Activated CD4-positive, alpha-beta memory T cell treated with anti-CD3 and anti-CD28 coated beads for 36 hours (primary cell): ENCODE measurements at regions not wholly inside any gene's neighbourhood (a gene's known extent, or its start where the extent isn't known, plus 50 kb on each side); places are given as distances from the start of the nearest gene placed in this dataset.

Experiments
- CTCF ChIA-PET: fragments of 350-600 bp; sonication (Branson Sonifier 250); formaldehyde crosslinking; loops from one replicate; lab custom pipeline; 2021; ENCODE audit warnings: antibody characterized with exemption, inconsistent platforms; lab: Charles Lee
- POLR2A ChIA-PET: fragments of 350-600 bp; sonication (Branson Sonifier 250); formaldehyde crosslinking; loops from one replicate; lab custom pipeline; 2021; ENCODE audit warnings: antibody characterized with exemption; lab: Charles Lee
- DNase-seq: peaks from one replicate; pipeline ENCODE4 v3.0.0-alpha.2; 2020
- H3K27ac Mint-ChIP-seq: one replicate; pipeline ENCODE4 v1.8.0; 2021; ENCODE audit warnings: mixed read lengths
- H3K27me3 Mint-ChIP-seq: one replicate; pipeline ENCODE4 v1.8.0; 2021; ENCODE audit warnings: mixed read lengths
- H3K36me3 Mint-ChIP-seq: one replicate; pipeline ENCODE4 v1.8.0; 2021; ENCODE audit warnings: mixed read lengths
- H3K4me1 Mint-ChIP-seq: one replicate; pipeline ENCODE4 v1.8.0; 2021; ENCODE audit warnings: low read depth, mixed read lengths
- H3K4me3 Mint-ChIP-seq: one replicate; pipeline ENCODE4 v1.8.0; 2021; ENCODE audit warnings: mild to moderate bottlenecking, mixed read lengths
- H3K9me3 Mint-ChIP-seq: one replicate; pipeline ENCODE4 v1.8.0; 2021; ENCODE audit warnings: mixed read lengths
- intact Hi-C: fragments of 100-400 bp; cut with micrococcal nuclease; formaldehyde crosslinking; loops from one replicate; pipeline ENCODE4 v1.15.1; 2023

GRCh38 chr4:62711575-62711974 lies 1511.4 kb downstream of the ADGRL3 start:
- DNase-seq, result no peak
- peaks cover 15% of the 10 kb centered on the region for H3K9me3 Mint-ChIP-seq
- H3K4me3 Mint-ChIP-seq, result no peak overlapping the region
- no peaks in the 10 kb centered on the region for H3K27me3 Mint-ChIP-seq
- no peak overlapping the region for H3K27ac Mint-ChIP-seq
- H3K36me3 Mint-ChIP-seq, result no peaks in the 10 kb centered on the region
- intact Hi-C loops, result no loop called here
- CTCF ChIA-PET, result interaction anchor here (0.6 kb wide), 1 partner anchor 474 kb away, joined by 3 read pairs; no protein-coding TSS in a partner anchor
- POLR2A ChIA-PET, result no interaction called here
- no peaks in the 10 kb centered on the region for H3K4me1 Mint-ChIP-seq

DNA sequence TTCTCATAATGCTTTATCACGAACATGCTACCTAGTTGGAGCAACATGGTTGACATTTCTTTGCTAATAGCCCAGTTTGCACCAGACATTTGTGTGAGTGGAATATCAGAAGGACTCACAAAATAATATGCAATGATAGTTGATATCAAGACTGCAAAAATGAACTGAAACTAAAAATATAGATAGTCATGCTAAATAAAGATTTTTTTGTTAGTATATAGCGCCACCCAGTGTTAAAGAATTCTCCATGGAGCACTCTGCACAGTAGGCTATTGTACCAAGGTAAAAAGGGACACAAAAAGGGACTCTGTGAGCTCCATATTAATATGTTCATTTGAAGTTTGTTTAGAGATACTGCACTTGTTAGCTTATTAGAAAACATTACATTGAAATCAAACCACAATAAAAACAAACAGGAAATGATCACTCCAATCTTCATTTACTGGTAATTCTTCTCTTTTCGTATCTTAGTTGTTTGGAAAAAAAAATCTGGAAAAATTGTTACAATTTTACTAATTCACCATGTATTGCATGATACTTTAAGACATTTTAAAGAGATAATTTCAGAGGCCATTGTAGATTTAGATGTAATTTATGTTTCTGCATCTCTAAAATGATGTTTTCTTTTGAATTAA lies 1509.6 kb downstream of the ADGRL3 start:
- H3K4me1 Mint-ChIP-seq, result no peaks in the 10 kb centered on the region

GRCh38 chr4:62706423-62706822 lies 1506.3 kb downstream of the ADGRL3 start:
- Mint-ChIP-seq H3K36me3 (no peaks in the 10 kb centered on the region), H3K4me3 (no peak overlapping the region), H3K9me3 (peaks cover 1% of the 10 kb centered on the region), H3K27ac (no peak overlapping the region), H3K27me3 (no peaks in the 10 kb centered on the region), H3K4me1 (no peaks in the 10 kb centered on the region)
- no peak for DNase-seq
- POLR2A ChIA-PET, result no interaction called here
- CTCF ChIA-PET, result no interaction called here
- intact Hi-C loops, result no loop called here

More for the DNA sequence above, 1509.6 kb downstream of the ADGRL3 start:
- Mint-ChIP-seq H3K4me3 (no peak overlapping the region), H3K36me3 (no peaks in the 10 kb centered on the region), H3K27me3 (no peaks in the 10 kb centered on the region), H3K27ac (no peak overlapping the region), H3K9me3 (peaks cover 13% of the 10 kb centered on the region)
- POLR2A ChIA-PET, result no interaction called here
- DNase-seq, result no peak
- CTCF ChIA-PET, result no interaction called here
- intact Hi-C loops, result no loop called here

DNA sequence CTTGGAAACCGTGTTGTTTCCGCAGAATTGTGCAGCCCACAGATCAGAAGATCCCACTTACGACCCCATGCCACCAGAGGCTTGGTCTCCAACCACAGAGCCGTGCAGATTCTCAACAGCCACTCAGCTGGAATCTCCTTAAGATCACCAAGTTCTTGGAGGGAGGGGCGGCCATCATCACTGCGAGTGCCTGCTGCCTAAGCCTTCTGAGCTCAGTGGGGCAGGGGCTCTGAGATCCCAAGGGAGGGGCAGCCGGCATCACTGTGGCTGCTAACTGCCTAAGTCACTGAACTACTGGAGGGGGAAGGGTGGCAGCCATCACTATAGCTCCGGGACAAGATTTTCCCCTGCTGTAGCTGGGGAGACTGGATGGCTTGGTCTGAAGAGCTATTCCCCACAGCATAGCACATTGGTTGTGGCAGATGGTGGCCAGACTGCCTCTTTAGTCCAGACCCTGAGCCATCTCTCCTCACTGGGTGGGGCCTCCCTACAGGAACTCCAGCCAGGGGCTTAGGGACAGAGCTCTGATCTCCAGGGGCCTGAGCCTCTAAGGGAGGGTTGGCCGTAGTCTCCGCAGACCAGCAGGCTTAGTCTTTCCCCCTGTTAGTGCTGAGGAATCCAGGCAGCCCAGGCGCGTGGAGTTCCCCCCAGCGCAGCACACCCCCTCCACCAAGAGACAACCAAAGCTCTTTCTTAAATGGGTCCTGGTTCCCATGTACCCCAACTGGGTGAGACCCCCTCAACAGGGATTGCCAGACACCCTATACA lies 1483.9 kb downstream of the ADGRL3 start:
- Mint-ChIP-seq H3K4me3 (no peak overlapping the region), H3K36me3 (no peaks in the 10 kb centered on the region), H3K9me3 (peaks cover 14% of the 10 kb centered on the region), H3K27ac (no peak overlapping the region), H3K27me3 (no peaks in the 10 kb centered on the region), H3K4me1 (no peaks in the 10 kb centered on the region)
- intact Hi-C loops, result no loop called here
- no peak for DNase-seq
- ChIA-PET CTCF (no interaction called here), POLR2A (no interaction called here)

DNA sequence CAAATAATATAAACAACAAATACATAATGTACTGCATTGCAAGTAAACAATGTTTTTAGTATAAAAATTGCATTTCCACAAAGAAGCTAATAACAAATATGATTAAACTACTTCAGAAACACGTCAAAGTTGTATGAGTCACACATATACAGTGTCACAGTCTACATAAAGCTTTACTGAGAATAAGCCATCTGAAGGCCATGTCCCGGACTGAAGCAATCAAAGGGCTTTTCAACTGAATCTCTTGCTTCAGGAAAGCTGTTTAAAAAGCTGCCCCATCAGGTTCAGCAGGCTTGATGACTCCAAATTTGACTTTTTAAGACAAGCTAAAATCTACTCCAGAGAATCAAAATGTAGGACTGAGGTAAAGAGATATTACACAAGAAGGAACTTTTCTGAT lies 1476.8 kb downstream of the ADGRL3 start:
- POLR2A ChIA-PET, result no interaction called here
- no peak for DNase-seq

GRCh38 chr4:62670514-62670913 lies 1470.4 kb downstream of the ADGRL3 start:
- Mint-ChIP-seq H3K4me1 (no peaks in the 10 kb centered on the region), H3K9me3 (peaks cover 13% of the 10 kb centered on the region), H3K36me3 (no peaks in the 10 kb centered on the region), H3K27me3 (no peaks in the 10 kb centered on the region), H3K4me3 (no peak overlapping the region), H3K27ac (no peak overlapping the region)
- ChIA-PET POLR2A (no interaction called here), CTCF (no interaction called here)
- intact Hi-C loops, result no loop called here
- DNase-seq, result no peak

More for the DNA sequence above, 1476.8 kb downstream of the ADGRL3 start:
- Mint-ChIP-seq H3K9me3 (peaks cover 36% of the 10 kb centered on the region), H3K36me3 (no peaks in the 10 kb centered on the region), H3K4me1 (no peaks in the 10 kb centered on the region), H3K27ac (no peak overlapping the region), H3K27me3 (no peaks in the 10 kb centered on the region), H3K4me3 (no peak overlapping the region)
- CTCF ChIA-PET, result no interaction called here
- intact Hi-C loops, result no loop called here

DNA sequence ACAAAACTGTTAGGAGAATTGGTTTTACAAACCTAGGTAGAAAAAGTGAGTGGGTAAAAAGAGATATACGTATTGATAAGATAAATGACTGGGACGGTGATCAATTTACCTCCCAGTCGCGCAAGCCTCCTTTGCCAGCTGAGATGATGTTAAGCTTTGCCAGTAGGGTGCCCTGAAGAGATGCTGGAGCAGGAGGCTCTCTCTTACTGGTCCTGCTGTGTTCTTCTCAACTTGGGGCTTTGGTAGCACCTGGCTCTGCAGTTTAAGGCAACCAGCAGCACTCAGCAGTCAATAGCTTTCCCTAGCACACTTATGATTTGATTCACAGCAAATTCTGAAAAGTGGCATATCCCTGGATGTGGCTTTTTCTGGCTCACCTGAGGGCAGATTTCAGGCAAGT lies 1461.7 kb downstream of the ADGRL3 start:
- POLR2A ChIA-PET, result no interaction called here

DNA sequence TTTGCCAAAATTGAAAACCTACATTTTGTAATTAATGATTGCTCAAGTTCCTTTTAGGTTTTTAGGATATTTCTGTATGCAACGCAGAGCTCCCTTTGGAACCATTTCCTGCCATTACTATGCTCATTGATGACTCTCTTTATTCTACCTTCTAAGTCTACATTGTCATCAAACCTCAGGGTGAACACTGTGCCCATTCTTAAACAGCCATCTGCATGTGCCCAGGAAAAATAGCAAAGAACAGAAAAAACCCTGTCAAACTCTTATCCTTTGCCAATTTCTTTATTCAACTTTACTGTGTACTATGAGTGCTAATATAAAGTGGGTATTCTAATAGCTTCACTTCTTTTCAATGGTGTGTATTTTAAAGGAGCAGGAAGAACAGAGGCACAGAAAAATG lies 1455.9 kb downstream of the ADGRL3 start:
- intact Hi-C loops, result no loop called here

More for the DNA sequence above, 1461.7 kb downstream of the ADGRL3 start:
- DNase-seq, result no peak
- Mint-ChIP-seq H3K4me1 (no peaks in the 10 kb centered on the region), H3K27ac (no peak overlapping the region), H3K36me3 (no peaks in the 10 kb centered on the region), H3K9me3 (peaks cover 3% of the 10 kb centered on the region), H3K4me3 (no peak overlapping the region), H3K27me3 (no peaks in the 10 kb centered on the region)
- intact Hi-C loops, result no loop called here
- CTCF ChIA-PET, result no interaction called here

DNA sequence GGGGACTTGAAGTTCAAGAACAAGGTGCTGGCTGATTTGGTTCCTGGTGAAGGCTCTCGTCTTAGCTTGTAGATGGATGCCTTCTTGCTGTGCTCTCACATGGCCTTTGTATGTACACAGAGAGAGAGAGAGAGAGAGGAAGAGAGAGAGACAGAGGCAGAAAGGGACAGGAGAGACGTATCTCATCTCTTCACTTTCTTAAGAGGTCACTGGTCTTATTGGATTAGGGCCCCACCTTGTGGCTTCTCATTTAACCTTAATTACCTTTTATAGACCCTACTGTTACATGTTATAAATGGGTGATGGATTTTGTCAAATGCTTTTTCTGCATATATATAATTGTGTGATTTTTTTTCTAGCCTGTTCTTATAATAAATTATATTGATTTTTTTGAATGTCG lies 1444.2 kb downstream of the ADGRL3 start:
- no peaks in the 10 kb centered on the region for H3K36me3 Mint-ChIP-seq
- no peak overlapping the region for H3K27ac Mint-ChIP-seq
- H3K4me3 Mint-ChIP-seq, result no peak overlapping the region
- intact Hi-C loops, result no loop called here
- no peak for DNase-seq
- H3K27me3 Mint-ChIP-seq, result no peaks in the 10 kb centered on the region
- H3K9me3 Mint-ChIP-seq, result peaks cover 11% of the 10 kb centered on the region
- CTCF ChIA-PET, result no interaction called here
- H3K4me1 Mint-ChIP-seq, result no peaks in the 10 kb centered on the region
- POLR2A ChIA-PET, result no interaction called here

More for the DNA sequence above, 1455.9 kb downstream of the ADGRL3 start:
- Mint-ChIP-seq H3K36me3 (no peaks in the 10 kb centered on the region), H3K9me3 (peaks cover 6% of the 10 kb centered on the region), H3K27ac (no peak overlapping the region), H3K4me3 (no peak overlapping the region), H3K27me3 (no peaks in the 10 kb centered on the region), H3K4me1 (no peaks in the 10 kb centered on the region)
- ChIA-PET CTCF (no interaction called here), POLR2A (no interaction called here)
- DNase-seq, result no peak

DNA sequence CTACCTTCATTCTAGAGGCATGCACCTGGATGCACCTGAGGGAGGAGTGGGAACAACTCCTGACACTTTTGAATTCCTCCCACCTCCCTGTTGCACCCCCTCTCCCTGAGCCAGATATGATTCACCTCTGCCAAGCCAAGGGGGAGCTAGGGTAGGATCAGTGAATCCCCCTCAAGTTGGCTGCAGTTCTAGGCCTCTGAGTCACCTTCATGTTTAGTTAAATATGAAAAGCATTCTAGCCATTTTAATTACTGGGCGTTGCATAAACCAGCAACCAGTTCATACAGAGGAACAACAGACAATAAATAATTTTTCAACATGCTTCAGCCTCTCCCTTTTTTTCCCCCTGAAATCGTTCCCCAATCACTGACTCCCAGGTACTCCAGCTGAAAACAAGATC lies 1440.2 kb downstream of the ADGRL3 start:
- no peak for DNase-seq
- no peak overlapping the region for H3K27ac Mint-ChIP-seq
- peaks cover 16% of the 10 kb centered on the region for H3K9me3 Mint-ChIP-seq
- no peaks in the 10 kb centered on the region for H3K27me3 Mint-ChIP-seq
- ChIA-PET CTCF (no interaction called here), POLR2A (no interaction called here)
- intact Hi-C loops, result no loop called here
- no peak overlapping the region for H3K4me3 Mint-ChIP-seq
- no peaks in the 10 kb centered on the region for H3K4me1 Mint-ChIP-seq
- no peaks in the 10 kb centered on the region for H3K36me3 Mint-ChIP-seq

- ChIA-PET POLR2A (no interaction called here), CTCF (no interaction called here)
- intact Hi-C loops, result no loop called here
- H3K4me3 Mint-ChIP-seq, result no peak overlapping the region
- DNase-seq, result no peak
- H3K9me3 Mint-ChIP-seq, result peaks cover 23% of the 10 kb centered on the region
- H3K27ac Mint-ChIP-seq, result no peak overlapping the region
- H3K4me1 Mint-ChIP-seq, result no peaks in the 10 kb centered on the region
- no peaks in the 10 kb centered on the region for H3K27me3 Mint-ChIP-seq
- H3K36me3 Mint-ChIP-seq, result no peaks in the 10 kb centered on the region
These were observed 1427.5 kb downstream of the ADGRL3 start for GRCh38 chr4:62627671-62628070.

GRCh38 chr4:62627141-62627540 lies 1427.0 kb downstream of the ADGRL3 start:
- no peak overlapping the region for H3K4me3 Mint-ChIP-seq
- H3K9me3 Mint-ChIP-seq, result peaks cover 21% of the 10 kb centered on the region
- POLR2A ChIA-PET, result no interaction called here
- intact Hi-C loops, result no loop called here
- no peaks in the 10 kb centered on the region for H3K36me3 Mint-ChIP-seq
- DNase-seq, result no peak
- CTCF ChIA-PET, result no interaction called here
- no peaks in the 10 kb centered on the region for H3K27me3 Mint-ChIP-seq
- no peaks in the 10 kb centered on the region for H3K4me1 Mint-ChIP-seq
- H3K27ac Mint-ChIP-seq, result no peak overlapping the region

- H3K9me3 Mint-ChIP-seq, result peaks cover 15% of the 10 kb centered on the region
- no peaks in the 10 kb centered on the region for H3K4me1 Mint-ChIP-seq
- H3K27ac Mint-ChIP-seq, result no peak overlapping the region
- CTCF ChIA-PET, result no interaction called here
- intact Hi-C loops, result no loop called here
- no peaks in the 10 kb centered on the region for H3K27me3 Mint-ChIP-seq
- H3K36me3 Mint-ChIP-seq, result no peaks in the 10 kb centered on the region
- no peak for DNase-seq
- no peak overlapping the region for H3K4me3 Mint-ChIP-seq
- POLR2A ChIA-PET, result no interaction called here
These were observed 1422.0 kb downstream of the ADGRL3 start for GRCh38 chr4:62622089-62622488.
